Right lobe of liver (tissue), 4 donors: ENCODE measurements at regions not wholly inside any gene's neighbourhood (a gene's known extent, or its start where the extent isn't known, plus 50 kb on each side); places are given as distances from the start of the nearest gene placed in this dataset.

Experiments used
- CTCF ChIP-seq, 4 donors: fragments of 200-600 bp in 3 of 4; fragments of 450-650 bp in 1 of 4; IDR thresholded peaks; one replicate each; pipeline versions ENCODE4 v1.5.1 to v1.8.0; 2016 to 2022; ENCODE audit warnings: antibody characterized with exemption in 4 of 4, mild to moderate bottlenecking in 2 of 4
- POLR2A ChIP-seq: fragments of 450-650 bp; IDR thresholded peaks from one replicate; pipeline ENCODE4 v1.6.1; 2017; ENCODE audit warnings: antibody characterized with exemption, mild to moderate bottlenecking
- donor health status: DM: no; HTN: no; CAD: no.
- donor health status: DM: no; HTN: no; CAD: no.
- donor health status: DM: no; HTN: yes; CAD: no.

- no peak for TF ChIP-seq CTCF (IDR thresholded peaks at IDR 0.05)
- no peak for TF ChIP-seq POLR2A
Observed at GRCh38 chr3:31125413-31126020, 231.1 kb upstream of the GADL1 start.
